BJ (cell line): ENCODE measurements at regions not wholly inside any gene's neighbourhood (a gene's known extent, or its start where the extent isn't known, plus 50 kb on each side); places are given as distances from the start of the nearest gene placed in this dataset.

Source experiments
- CTCF ChIA-PET: fragments of 350-600 bp; formaldehyde crosslinking; extraction: SDS; loops from one replicate; lab custom pipeline; 2021; ENCODE audit warnings: antibody characterized with exemption, inconsistent platforms; lab: Yijun Ruan, JAX
- POLR2A ChIA-PET: fragments of 300-600 bp; sonication (Branson Sonifier 250); formaldehyde crosslinking; extraction: SDS; loops from one replicate; lab custom pipeline; 2021; ENCODE audit warnings: antibody characterized with exemption; lab: Charles Lee
- DNase-seq: peaks from one replicate; pipeline ENCODE4 v3.0.0-alpha.2; 2011; ENCODE audit warnings: low read depth
- H3K27me3 ChIP-seq: 2 replicates; pipeline ENCODE4 v1.6.0; 2011; ENCODE audit warnings: low read length; ENCODE audit not compliant: control insufficient read depth, insufficient read depth
- H3K36me3 ChIP-seq: 2 replicates; pipeline ENCODE4 v1.5.1; 2011; ENCODE audit warnings: low read length; ENCODE audit not compliant: control insufficient read depth, insufficient read depth
- H3K4me3 ChIP-seq: 2 replicates; pipeline ENCODE4 v1.5.1; 2011; ENCODE audit warnings: low read depth, mild to moderate bottlenecking, control low read depth, low read length
- CTCF ChIP-seq: IDR thresholded peaks from 2 replicates; pipeline ENCODE4 v1.5.1; 2011; ENCODE audit warnings: low read depth, mild to moderate bottlenecking, control low read depth, inconsistent platforms, low read length, moderate library complexity; ENCODE audit not compliant: insufficient read depth

- no peak overlapping the region for H3K4me3 ChIP-seq
- no peaks in the 10 kb centered on the region for H3K36me3 ChIP-seq
- POLR2A ChIA-PET: interaction anchor here (0.5 kb wide), 1 partner anchor 190 kb away, joined by 5 read pairs; no protein-coding TSS in a partner anchor
- no peaks in the 10 kb centered on the region for H3K27me3 ChIP-seq
- DNase-seq: no peak
- TF ChIP-seq CTCF: no peak
- CTCF ChIA-PET: interaction anchor here (1.1 to 2.1 kb wide), 4 partner anchors 9 to 501 kb away, joined by 3 to 10 read pairs (median 4); no protein-coding TSS in a partner anchor
These were observed 534.0 kb upstream of the JARID2 start for GRCh38 chr6:14711704-14712379.

- H3K4me3 ChIP-seq: no peak overlapping the region
- DNase-seq: peak; percentile 97
- no peaks in the 10 kb centered on the region for H3K27me3 ChIP-seq
- CTCF ChIA-PET: interaction anchor here (0.8 to 1.5 kb wide), 4 partner anchors 13 to 728 kb away, joined by 3 to 4 read pairs (median 3); no protein-coding TSS in a partner anchor
- POLR2A ChIA-PET: interaction anchor here (0.7 kb wide), 1 partner anchor 505 kb away, joined by 3 read pairs; no protein-coding TSS in a partner anchor
- H3K36me3 ChIP-seq: no peaks in the 10 kb centered on the region
- no peak for TF ChIP-seq CTCF
These were observed 532.6 kb upstream of the JARID2 start for GRCh38 chr6:14713008-14713960.

- ChIA-PET POLR2A (interaction anchor here (0.7 kb wide), 1 partner anchor 506 kb away, joined by 3 read pairs; no protein-coding TSS in a partner anchor), CTCF (interaction anchor here (0.8 to 1.5 kb wide), 3 partner anchors 13 to 727 kb away, joined by 3 to 4 read pairs (median 3); no protein-coding TSS in a partner anchor)
- TF ChIP-seq CTCF: no peak
- H3K27me3 ChIP-seq: no peaks in the 10 kb centered on the region
- H3K36me3 ChIP-seq: no peaks in the 10 kb centered on the region
- no peak overlapping the region for H3K4me3 ChIP-seq
- DNase-seq: no peak
These were observed 531.8 kb upstream of the JARID2 start for GRCh38 chr6:14713966-14714631.

GRCh38 chr6:14715076-14715475, 530.8 kb upstream of the JARID2 start:
- H3K4me3 ChIP-seq: no peak overlapping the region
- TF ChIP-seq CTCF: no peak
- POLR2A ChIA-PET: no interaction called here

More at GRCh38 chr6:14715076-14715475, 530.8 kb upstream of the JARID2 start:
- Histone ChIP-seq H3K36me3 (no peaks in the 10 kb centered on the region), H3K27me3 (no peaks in the 10 kb centered on the region)
- CTCF ChIA-PET: no interaction called here
- DNase-seq: no peak
